ENCODE measurements at regions not wholly inside any gene's neighbourhood (a gene's known extent, or its start where the extent isn't known, plus 50 kb on each side); places are given as distances from the start of the nearest gene placed in this dataset.
"Not testable (repeated sequence)": the region's sequence is repeated elsewhere in the genome, so short reads cannot be mapped to it uniquely, and the experiment has no call there.

DNA sequence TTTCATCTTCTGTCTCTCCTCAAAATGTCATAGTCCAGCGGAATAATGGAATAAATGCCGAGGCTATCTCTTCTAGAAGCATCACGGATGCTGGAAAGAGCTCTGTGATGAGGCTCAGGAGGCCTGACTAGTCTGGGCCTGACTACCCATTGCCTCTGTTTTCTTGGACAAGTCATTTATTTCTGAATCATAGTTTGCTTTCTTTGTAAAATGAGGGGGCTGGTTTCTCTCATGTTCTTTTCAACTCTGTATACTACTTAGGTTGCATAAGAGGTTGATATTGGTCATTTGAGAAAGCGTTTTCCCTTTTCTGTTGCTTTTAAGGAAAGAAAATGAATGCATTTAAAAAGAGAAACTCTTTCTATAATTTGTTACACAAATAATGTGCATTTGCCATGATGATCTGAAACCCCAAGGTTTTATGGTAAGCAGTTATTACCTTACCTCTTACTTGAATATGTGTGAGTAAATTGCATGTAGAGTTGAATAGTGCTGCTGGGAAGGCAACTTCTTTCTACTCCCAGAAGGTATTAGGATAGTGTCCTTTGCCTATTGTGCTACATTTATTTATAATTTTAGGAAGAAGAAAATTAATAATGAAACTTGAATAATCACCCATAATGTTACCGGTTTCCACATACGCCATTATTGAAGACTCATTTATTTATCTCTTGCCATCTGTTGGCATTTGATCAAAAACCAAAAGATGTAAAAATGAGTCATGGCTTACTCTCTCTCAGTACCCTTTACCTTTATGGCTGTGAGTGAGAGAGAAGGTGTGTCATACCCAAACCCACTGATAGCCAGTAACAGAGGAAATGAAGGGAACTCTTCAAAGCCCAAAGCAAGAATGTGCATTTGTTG is 179.1 kb downstream of the FASLG start:
- DNase-seq (ENCODE audit: low read depth, low spot score), result no peak

GRCh38 chr1:172838680-172839313 is 179.9 kb downstream of the FASLG start:
- no peak for DNase-seq (ENCODE audit: low read depth, low spot score)

DNA sequence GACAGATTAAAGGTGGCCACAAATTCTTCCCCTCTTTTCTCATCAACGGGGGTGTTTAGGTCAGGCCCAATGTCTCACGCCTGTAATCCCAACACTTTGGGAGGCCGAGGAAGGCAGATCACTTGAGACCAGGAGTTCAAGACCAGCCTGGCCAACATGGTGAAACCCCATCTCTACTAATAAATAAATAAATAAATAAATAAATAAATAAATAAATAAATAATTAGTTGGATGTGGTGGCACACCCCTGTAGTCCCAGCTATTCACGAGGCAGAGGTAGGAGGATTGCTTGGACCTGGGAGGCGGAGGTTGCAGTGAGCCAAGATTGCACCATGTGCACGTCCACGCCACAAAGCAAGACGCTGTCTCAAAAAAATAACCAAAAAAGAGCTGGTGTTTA is 180.7 kb downstream of the FASLG start:
- not testable (repeated sequence) for DNase-seq (ENCODE audit: low read depth, low spot score)

DNA sequence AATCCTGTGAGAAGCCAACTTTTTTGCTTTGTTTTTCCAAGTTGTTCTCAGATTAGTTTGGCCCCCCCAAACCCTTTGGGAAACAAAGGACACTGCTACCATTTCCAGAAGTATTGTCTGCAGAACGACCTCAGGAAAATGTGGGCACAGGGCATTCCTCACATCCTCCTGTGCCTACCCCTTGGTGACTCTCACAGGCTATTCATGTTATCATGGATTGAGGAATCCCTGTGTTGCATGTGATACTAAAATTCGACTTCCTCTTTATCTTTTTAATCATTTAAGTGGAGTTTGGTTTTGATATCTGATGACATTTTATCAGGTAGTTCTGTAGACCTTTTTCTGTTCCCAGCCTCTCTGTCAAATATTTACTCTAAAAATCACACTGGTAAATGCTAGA is 184.5 kb downstream of the FASLG start:
- DNase-seq (ENCODE audit: low read depth, low spot score), result no peak

- DNase-seq (ENCODE audit: low read depth, low spot score), result no peak
Observed at GRCh38 chr1:172845371-172845770, 186.5 kb downstream of the FASLG start.

DNA sequence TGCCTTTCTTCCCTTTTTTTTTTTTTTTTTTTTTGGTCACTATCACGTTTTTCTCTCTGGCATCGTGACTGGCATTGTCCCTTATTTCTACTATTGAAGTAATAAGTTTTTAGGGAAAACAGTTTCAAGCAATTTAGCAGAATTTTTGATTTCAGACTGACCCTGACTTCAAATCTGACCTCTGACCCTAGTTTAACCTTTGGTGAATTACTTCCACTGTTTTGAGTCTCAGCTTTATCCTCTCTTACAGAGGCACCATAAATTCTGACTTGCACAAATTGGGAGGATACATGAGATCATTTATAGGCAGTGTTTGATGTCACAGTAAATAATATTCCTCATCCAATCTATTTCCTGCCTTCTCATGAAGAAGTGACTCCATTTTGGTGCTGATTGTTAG is 187.0 kb downstream of the FASLG start:
- no peak for DNase-seq (ENCODE audit: low read depth, low spot score)

DNA sequence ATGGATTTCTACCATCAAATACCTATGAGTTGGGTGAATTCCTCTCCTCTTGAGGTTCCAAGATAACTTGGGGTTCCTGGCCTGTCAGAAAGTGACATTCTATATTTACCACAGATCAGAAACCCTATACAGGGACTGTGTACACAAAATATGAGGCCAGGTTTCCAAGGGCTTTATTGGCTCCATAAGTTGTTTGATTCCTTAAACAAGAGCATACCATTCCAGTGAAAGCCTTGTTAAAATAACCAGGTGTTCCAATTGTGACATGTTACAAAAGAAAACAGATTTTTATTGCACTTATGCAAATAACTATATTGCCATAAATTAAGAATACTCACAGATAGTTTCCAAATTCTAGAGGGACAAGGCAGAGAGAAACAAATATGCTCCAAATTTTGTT is 188.9 kb downstream of the FASLG start:
- DNase-seq (ENCODE audit: low read depth, low spot score), result not testable (repeated sequence)

DNA sequence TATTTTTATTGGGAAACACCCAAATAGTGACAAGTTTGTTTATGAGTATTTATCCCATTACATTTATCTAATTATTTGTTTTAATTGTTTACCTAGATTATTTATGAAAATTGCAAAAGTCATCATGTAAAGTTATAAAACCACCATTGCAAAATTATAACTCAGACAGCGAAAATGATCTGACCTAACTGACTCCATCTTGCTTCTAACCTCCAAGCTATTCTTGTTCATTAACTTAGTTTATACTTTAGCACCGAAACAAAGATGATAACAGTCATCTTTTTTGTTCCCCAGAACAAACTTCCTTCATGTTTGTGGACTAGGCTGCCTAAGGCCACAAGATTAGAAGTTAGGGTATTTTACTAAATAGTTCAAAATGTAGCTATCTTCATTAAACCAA is 190.8 kb downstream of the FASLG start:
- DNase-seq (ENCODE audit: low read depth, low spot score), result no peak

- DNase-seq (ENCODE audit: low read depth, low spot score), result no peak
Observed at GRCh38 chr1:172851077-172851476, 192.2 kb downstream of the FASLG start.

GRCh38 chr1:172851856-172852255 is 193.0 kb downstream of the FASLG start:
- DNase-seq (ENCODE audit: low read depth, low spot score), result no peak

GRCh38 chr1:172855983-172856382 is 194.8 kb downstream of the TNFSF18 start:
- not testable (repeated sequence) for DNase-seq (ENCODE audit: low read depth, low spot score)

- DNase-seq (ENCODE audit: low read depth, low spot score), result no peak
Observed at GRCh38 chr1:172863031-172863430, 187.7 kb downstream of the TNFSF18 start.

GRCh38 chr1:172867216-172867818 is 183.4 kb downstream of the TNFSF18 start:
- no peak for DNase-seq (ENCODE audit: low read depth, low spot score)

- no peak for DNase-seq (ENCODE audit: low read depth, low spot score)
Observed at GRCh38 chr1:172870901-172871606, 179.7 kb downstream of the TNFSF18 start.

DNA sequence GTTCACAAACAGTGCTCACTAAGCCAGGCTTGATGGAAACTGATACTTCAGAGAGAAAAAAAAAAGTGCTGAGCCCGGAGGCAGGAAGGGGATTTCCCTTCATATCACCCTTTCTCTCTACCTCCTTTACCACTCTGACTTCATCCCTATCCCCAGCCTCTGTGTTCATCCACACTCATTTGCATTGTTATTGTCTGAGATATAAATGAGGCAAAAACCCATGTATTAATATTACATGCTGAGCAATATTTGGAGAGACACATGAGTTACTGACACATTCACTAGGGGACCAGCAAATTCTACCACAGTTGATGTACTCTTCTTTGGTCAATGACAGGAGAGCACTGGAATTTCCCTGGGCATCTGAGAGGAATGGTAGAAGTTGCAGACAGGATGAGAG is 175.8 kb downstream of the TNFSF18 start:
- DNase-seq (ENCODE audit: low read depth, low spot score), result no peak

- no peak for DNase-seq (ENCODE audit: low read depth, low spot score)
Observed at GRCh38 chr1:172875892-172876291, 174.8 kb downstream of the TNFSF18 start.

DNA sequence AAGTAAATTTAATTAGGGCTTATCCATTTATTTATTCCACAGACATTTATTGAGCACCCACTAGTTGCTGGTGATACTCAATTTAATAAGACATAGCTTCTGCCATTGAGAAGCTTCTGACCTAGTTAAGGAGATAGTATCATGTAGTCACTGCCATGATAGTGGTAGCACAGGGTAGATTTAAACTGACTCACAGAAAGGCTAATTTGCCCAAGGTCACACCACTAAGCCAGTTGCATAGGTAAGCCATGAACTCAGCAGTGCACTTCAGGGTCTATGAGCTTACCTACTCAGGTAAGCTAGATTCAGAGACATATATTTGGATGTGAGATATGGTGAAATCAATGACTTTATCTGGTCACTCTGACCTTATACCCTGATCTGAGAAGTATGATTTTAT is 168.4 kb downstream of the TNFSF18 start:
- DNase-seq (ENCODE audit: low read depth, low spot score), result no peak

- DNase-seq (ENCODE audit: low read depth, low spot score), result no peak
Observed at GRCh38 chr1:172882791-172883386, 167.9 kb downstream of the TNFSF18 start.

DNA sequence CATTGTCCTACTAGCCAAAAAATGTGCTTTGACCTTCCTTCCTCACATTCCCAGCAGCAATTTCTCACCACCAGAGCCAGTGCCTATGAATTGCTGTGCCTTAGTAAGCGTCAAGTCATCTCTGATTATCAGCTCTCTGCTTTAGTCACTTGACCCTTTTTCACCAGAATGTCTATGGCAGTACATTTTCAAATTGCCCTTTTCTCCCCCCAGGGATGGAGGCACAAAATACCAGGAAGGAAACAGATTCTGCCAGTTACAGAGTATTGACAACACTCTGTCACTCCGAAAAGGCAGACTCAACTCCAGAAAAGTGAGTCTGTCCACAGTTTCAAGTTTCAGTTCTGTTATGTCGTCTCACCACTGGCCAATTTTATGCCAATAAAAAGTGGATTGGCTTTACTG is 167.4 kb downstream of the TNFSF18 start:
- no peak for DNase-seq (ENCODE audit: low read depth, low spot score)

- no peak for DNase-seq (ENCODE audit: low read depth, low spot score)
Observed at GRCh38 chr1:172883844-172884243, 166.9 kb downstream of the TNFSF18 start.

GRCh38 chr1:172885411-172885810 is 165.3 kb downstream of the TNFSF18 start:
- no peak for DNase-seq (ENCODE audit: low read depth, low spot score)

DNA sequence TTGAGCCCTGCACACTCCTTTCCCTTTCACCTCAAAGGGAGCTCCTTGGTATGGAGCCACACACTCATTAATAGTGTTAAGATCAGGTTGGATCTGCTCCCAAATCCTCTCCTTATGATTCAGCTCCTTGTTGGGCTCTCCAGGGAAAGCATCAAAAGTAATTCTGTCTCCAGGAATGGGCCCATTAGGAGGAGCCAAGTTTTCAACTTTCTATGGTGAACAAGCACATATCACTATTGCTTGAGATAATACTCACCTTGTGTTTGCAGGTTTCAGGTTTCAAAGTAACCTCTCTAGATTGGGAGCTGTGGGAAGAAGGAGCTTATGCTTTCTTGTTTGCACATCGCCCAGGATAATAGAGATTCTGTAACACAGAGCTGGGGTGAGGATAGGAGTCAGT is 164.8 kb downstream of the TNFSF18 start:
- DNase-seq (ENCODE audit: low read depth, low spot score), result no peak
